ENCODE measurements at regions not wholly inside any gene's neighbourhood (a gene's known extent, or its start where the extent isn't known, plus 50 kb on each side); places are given as distances from the start of the nearest gene placed in this dataset.
A peak's percentile ranks its signal among the peaks of the same experiment; 100 is the strongest.

DNA sequence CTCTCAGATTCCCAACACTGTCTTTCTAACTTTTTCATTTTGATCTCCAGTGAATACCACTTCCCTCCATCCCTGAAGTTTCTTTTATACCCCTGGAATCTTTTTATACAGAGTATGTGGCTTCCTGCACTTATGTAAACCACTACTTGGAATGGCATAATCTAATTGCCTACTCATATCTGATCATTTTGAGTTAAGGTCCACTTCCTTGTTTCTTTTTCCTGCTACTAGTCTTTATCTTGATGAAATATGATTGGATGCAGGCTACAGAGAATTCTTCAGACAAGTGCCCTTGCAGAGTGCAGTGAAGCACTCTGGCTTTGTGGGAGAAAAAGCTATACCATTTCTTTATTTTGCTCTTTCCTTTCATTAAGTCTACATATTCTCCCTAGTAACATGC is 325.3 kb upstream of the ADAMTS5 start:
- Mint-ChIP-seq H3K27me3 (ENCODE audit: unreplicated experiment) (no peaks in the 10 kb centered on the region), H3K4me1 (ENCODE audit: low read depth, unreplicated experiment) (peaks cover 20% of the 10 kb centered on the region), H3K27ac (ENCODE audit: unreplicated experiment) (peak overlapping the region; percentile 38), H3K36me3 (ENCODE audit: insufficient read depth, unreplicated experiment) (no peaks in the 10 kb centered on the region), H3K9me3 (ENCODE audit: low read depth, unreplicated experiment) (peaks cover 19% of the 10 kb centered on the region), H3K4me3 (ENCODE audit: low read depth, unreplicated experiment) (no peak overlapping the region)
- intact Hi-C loops (cut with micrococcal nuclease; ENCODE audit: unreplicated experiment), result no loop called here
- no peak for DNase-seq
- no peak for TF ChIP-seq CTCF (IDR thresholded peaks at IDR 0.05; ENCODE audit: unreplicated experiment)
- CTCF ChIA-PET, result no interaction called here
- BruUV-seq (replicated peaks), result no TSS peak

DNA sequence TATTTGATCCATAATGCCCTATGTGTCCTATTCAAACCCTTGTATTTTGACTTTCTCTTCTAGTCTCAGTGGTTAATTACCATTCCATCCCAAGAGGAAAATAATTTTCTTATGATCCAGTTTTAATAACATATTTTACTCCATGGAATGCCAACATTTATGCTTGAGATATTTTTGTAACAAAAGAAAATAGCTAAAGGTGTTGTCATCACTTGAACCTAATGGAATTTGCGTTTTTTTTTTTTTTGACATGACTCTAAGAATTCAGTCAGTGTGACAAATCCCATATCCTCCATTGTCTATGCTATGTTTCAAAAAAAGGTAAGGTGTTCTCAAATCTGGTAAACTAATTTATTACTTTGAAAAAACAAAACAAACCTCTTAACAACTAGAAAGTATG is 324.1 kb upstream of the ADAMTS5 start:
- Mint-ChIP-seq H3K27me3 (ENCODE audit: unreplicated experiment) (no peaks in the 10 kb centered on the region), H3K4me3 (ENCODE audit: low read depth, unreplicated experiment) (no peak overlapping the region), H3K4me1 (ENCODE audit: low read depth, unreplicated experiment) (peaks cover 20% of the 10 kb centered on the region), H3K9me3 (ENCODE audit: low read depth, unreplicated experiment) (peaks cover 19% of the 10 kb centered on the region), H3K27ac (ENCODE audit: unreplicated experiment) (no peak overlapping the region), H3K36me3 (ENCODE audit: insufficient read depth, unreplicated experiment) (no peaks in the 10 kb centered on the region)
- BruUV-seq (replicated peaks), result no TSS peak
- intact Hi-C loops (cut with micrococcal nuclease; ENCODE audit: unreplicated experiment), result no loop called here
- CTCF ChIA-PET, result no interaction called here
- no peak for TF ChIP-seq CTCF (IDR thresholded peaks at IDR 0.05; ENCODE audit: unreplicated experiment)
- DNase-seq, result no peak

- CTCF ChIA-PET, result no interaction called here
- no peaks in the 10 kb centered on the region for H3K27me3 Mint-ChIP-seq (ENCODE audit: unreplicated experiment)
Measured at GRCh38 chr21:27290028-27290427, 323.1 kb upstream of the ADAMTS5 start.

GRCh38 chr21:27286760-27287159 is 319.9 kb upstream of the ADAMTS5 start:
- intact Hi-C loops (cut with micrococcal nuclease; ENCODE audit: unreplicated experiment), result no loop called here
- peaks cover 5% of the 10 kb centered on the region for H3K9me3 Mint-ChIP-seq (ENCODE audit: low read depth, unreplicated experiment)
- BruUV-seq (replicated peaks), result no TSS peak
- CTCF ChIA-PET, result no interaction called here
- TF ChIP-seq CTCF (IDR thresholded peaks at IDR 0.05; ENCODE audit: unreplicated experiment), result no peak
- no peak for DNase-seq
- H3K4me1 Mint-ChIP-seq (ENCODE audit: low read depth, unreplicated experiment), result peaks cover 12% of the 10 kb centered on the region
- no peak overlapping the region for H3K27ac Mint-ChIP-seq (ENCODE audit: unreplicated experiment)
- H3K36me3 Mint-ChIP-seq (ENCODE audit: insufficient read depth, unreplicated experiment), result no peaks in the 10 kb centered on the region
- no peak overlapping the region for H3K4me3 Mint-ChIP-seq (ENCODE audit: low read depth, unreplicated experiment)
- H3K27me3 Mint-ChIP-seq (ENCODE audit: unreplicated experiment), result no peaks in the 10 kb centered on the region

More at GRCh38 chr21:27290028-27290427, 323.1 kb upstream of the ADAMTS5 start:
- peaks cover 14% of the 10 kb centered on the region for H3K9me3 Mint-ChIP-seq (ENCODE audit: low read depth, unreplicated experiment)
- no peak for DNase-seq
- no TSS peak for BruUV-seq (replicated peaks)
- peaks cover 20% of the 10 kb centered on the region for H3K4me1 Mint-ChIP-seq (ENCODE audit: low read depth, unreplicated experiment)
- no peak for TF ChIP-seq CTCF (IDR thresholded peaks at IDR 0.05; ENCODE audit: unreplicated experiment)
- H3K4me3 Mint-ChIP-seq (ENCODE audit: low read depth, unreplicated experiment), result no peak overlapping the region
- no peak overlapping the region for H3K27ac Mint-ChIP-seq (ENCODE audit: unreplicated experiment)
- intact Hi-C loops (cut with micrococcal nuclease; ENCODE audit: unreplicated experiment), result no loop called here
- no peaks in the 10 kb centered on the region for H3K36me3 Mint-ChIP-seq (ENCODE audit: insufficient read depth, unreplicated experiment)

DNA sequence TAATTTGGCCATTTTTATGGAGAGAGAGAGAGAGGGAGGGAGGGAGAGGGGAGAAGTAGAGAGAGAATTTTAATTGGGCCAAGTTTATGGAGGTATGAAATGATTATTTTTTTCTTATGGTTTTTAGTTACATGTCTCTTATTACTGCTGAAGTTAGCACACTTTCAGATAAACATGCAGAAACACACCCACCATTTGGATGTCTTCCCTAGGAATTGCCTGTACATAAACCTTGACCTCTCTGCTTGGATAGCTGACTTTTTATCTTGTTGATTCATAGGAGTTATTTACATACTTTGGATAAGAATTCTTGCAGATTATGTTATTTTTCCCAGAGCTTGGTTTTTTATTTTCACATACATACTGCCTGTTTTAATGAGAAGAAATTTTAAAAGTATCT is 310.2 kb upstream of the ADAMTS5 start:
- Mint-ChIP-seq H3K36me3 (ENCODE audit: insufficient read depth, unreplicated experiment) (no peaks in the 10 kb centered on the region), H3K27ac (ENCODE audit: unreplicated experiment) (no peak overlapping the region), H3K4me3 (ENCODE audit: low read depth, unreplicated experiment) (no peak overlapping the region), H3K4me1 (ENCODE audit: low read depth, unreplicated experiment) (no peaks in the 10 kb centered on the region), H3K27me3 (ENCODE audit: unreplicated experiment) (no peaks in the 10 kb centered on the region), H3K9me3 (ENCODE audit: low read depth, unreplicated experiment) (no peaks in the 10 kb centered on the region)
- CTCF ChIA-PET, result no interaction called here
- intact Hi-C loops (cut with micrococcal nuclease; ENCODE audit: unreplicated experiment), result no loop called here
- no TSS peak for BruUV-seq (replicated peaks)
- no peak for TF ChIP-seq CTCF (IDR thresholded peaks at IDR 0.05; ENCODE audit: unreplicated experiment)
- DNase-seq, result no peak
